Upper lobe of left lung (tissue), 6 donors: ENCODE measurements at regions not wholly inside any gene's neighbourhood (a gene's known extent, or its start where the extent isn't known, plus 50 kb on each side); places are given as distances from the start of the nearest gene placed in this dataset.
"Not testable (repeated sequence)": the region's sequence is repeated elsewhere in the genome, so short reads cannot be mapped to it uniquely, and the experiment has no call there.

Experiments
- ATAC-seq, 2 donors: fragments of 200-7000 bp; cut with Tn5 transposase; one replicate each; pipeline ENCODE4 v1.9.1; 2022; ENCODE audit warnings: mild to moderate bottlenecking in 2 of 2, moderate library complexity in 2 of 2; ENCODE audit not compliant: low FRiP score in 2 of 2
- DNase-seq, 2 donors: peaks; one replicate each; pipeline ENCODE4 v3.0.0-alpha.2; 2019 to 2020
- H3K27ac ChIP-seq, 4 donors: fragments of 200-600 bp; sonication (generic); one replicate each; pipeline ENCODE4 v1.5.1; 2016 to 2019
- H3K27me3 ChIP-seq, 4 donors: fragments of 200-600 bp; sonication (generic); one replicate each; pipeline ENCODE4 v1.5.1; 2017 to 2019
- H3K36me3 ChIP-seq, 4 donors: fragments of 200-600 bp; sonication (generic); one replicate each; pipeline ENCODE4 v1.5.1; 2016 to 2019
- H3K4me1 ChIP-seq, 4 donors: fragments of 200-600 bp; sonication (generic); one replicate each; pipeline ENCODE4 v1.5.1; 2018 to 2019
- H3K4me3 ChIP-seq, 4 donors: fragments of 200-600 bp; sonication (generic); one replicate each; pipeline ENCODE4 v1.5.1; 2017 to 2019; ENCODE audit warnings: mild to moderate bottlenecking in 2 of 4, moderate library complexity in 1 of 4
- H3K9me3 ChIP-seq, 4 donors: fragments of 200-600 bp; sonication (generic); one replicate each; pipeline ENCODE4 v1.5.1; 2018 to 2019
- CTCF ChIP-seq, 6 experiments: fragments of 450-650 bp in 4 of 6; fragments of 200-600 bp in 2 of 6; sonication (generic) in 2 of 6; IDR thresholded peaks; one replicate each; pipeline ENCODE4 v1.5.1; 2016 to 2019; ENCODE audit warnings: antibody characterized with exemption in 6 of 6
- EP300 ChIP-seq, 4 donors: sonication (generic); formaldehyde crosslinking; IDR thresholded peaks; one replicate each; pipeline ENCODE4 v1.5.1; 2017; ENCODE audit warnings: antibody characterized with exemption in 4 of 4, control low read depth in 2 of 4
- POLR2A ChIP-seq, 4 donors: fragments of 450-650 bp; IDR thresholded peaks; one replicate each; pipeline ENCODE4 v1.5.1; 2016 to 2017; ENCODE audit warnings: antibody characterized with exemption in 4 of 4, mild to moderate bottlenecking in 2 of 4
- POLR2AphosphoS5 ChIP-seq, 2 donors: sonication (generic); formaldehyde crosslinking; IDR thresholded peaks; one replicate each; pipeline ENCODE4 v1.5.1; 2017; ENCODE audit warnings: antibody characterized with exemption in 2 of 2
- WGBS, 2 donors: methylation state at CpG; one replicate each; pipeline ENCODE4 v1.1.5; 2017 to 2018; 5-methylcytosine and 5-hydroxymethylcytosine counted together
- donor health status: DM: no; HTN: no; CAD: no; lungs with moderate emphysema.
- donor health status: DM: no; HTN: yes; CAD: no; lungs with severe emphysema.

GRCh38 chr14:53260286-53260685 lies 107.2 kb upstream of the DDHD1 start:
- Histone ChIP-seq H3K27me3 (no peaks in the 10 kb centered on the region), H3K36me3 (no peaks in the 10 kb centered on the region), H3K27ac (no peak overlapping the region), H3K4me3 (no peak overlapping the region), H3K9me3 (peaks cover 0 to 15% (median 0%) of the 10 kb centered on the region in 4 donors), H3K4me1 (no peaks in the 10 kb centered on the region)
- TF ChIP-seq CTCF (IDR thresholded peaks at IDR 0.05) (no peak), POLR2AphosphoS5 (IDR thresholded peaks at IDR 0.05) (no peak)
- 68 to 81% methylated on average over 5 of the region's 5 CpGs for WGBS, 2 donors
- ATAC-seq (no peak), DNase-seq (no peak)

GRCh38 chr14:53252141-53252540 lies 99.0 kb upstream of the DDHD1 start:
- H3K4me3 ChIP-seq = no peak overlapping the region
- H3K9me3 ChIP-seq = peaks cover 0 to 10% (median 0%) of the 10 kb centered on the region in 4 donors
- 84 to 86% methylated on average over 1 of the region's 1 CpG for WGBS, 2 donors
- no peaks in the 10 kb centered on the region for H3K4me1 ChIP-seq
- no peaks in the 10 kb centered on the region for H3K27me3 ChIP-seq
- ATAC-seq (no peak), DNase-seq (no peak)
- TF ChIP-seq POLR2AphosphoS5 (IDR thresholded peaks at IDR 0.05) = no peak
- TF ChIP-seq EP300 (IDR thresholded peaks at IDR 0.05) = no peak
- no peak for TF ChIP-seq POLR2A (IDR thresholded peaks at IDR 0.05)
- no peak for TF ChIP-seq CTCF (IDR thresholded peaks at IDR 0.05)
- H3K36me3 ChIP-seq = no peaks in the 10 kb centered on the region
- no peak overlapping the region for H3K27ac ChIP-seq

GRCh38 chr14:53249059-53249458 lies 95.9 kb upstream of the DDHD1 start:
- DNase-seq = no peak
- H3K4me1 ChIP-seq = no peaks in the 10 kb centered on the region
- H3K9me3 ChIP-seq = no peaks in the 10 kb centered on the region
- H3K27me3 ChIP-seq = no peaks in the 10 kb centered on the region
- ATAC-seq = no peak
- TF ChIP-seq POLR2AphosphoS5 (IDR thresholded peaks at IDR 0.05) (no peak), POLR2A (IDR thresholded peaks at IDR 0.05) (no peak), CTCF (IDR thresholded peaks at IDR 0.05) (no peak), EP300 (IDR thresholded peaks at IDR 0.05) (no peak)
- no peaks in the 10 kb centered on the region for H3K36me3 ChIP-seq
- no peak overlapping the region for H3K4me3 ChIP-seq
- 55 to 64% methylated on average over 1 of the region's 1 CpG for WGBS, 2 donors
- no peak overlapping the region for H3K27ac ChIP-seq

GRCh38 chr14:53247596-53248370 lies 94.7 kb upstream of the DDHD1 start:
- Histone ChIP-seq H3K27ac (no peak overlapping the region), H3K9me3 (no peaks in the 10 kb centered on the region), H3K36me3 (no peaks in the 10 kb centered on the region), H3K4me1 (no peaks in the 10 kb centered on the region), H3K27me3 (no peaks in the 10 kb centered on the region), H3K4me3 (no peak overlapping the region)
- TF ChIP-seq EP300 (IDR thresholded peaks at IDR 0.05) = no peak
- TF ChIP-seq POLR2AphosphoS5 (IDR thresholded peaks at IDR 0.05) = no peak
- no peak for TF ChIP-seq POLR2A (IDR thresholded peaks at IDR 0.05)
- TF ChIP-seq CTCF (IDR thresholded peaks at IDR 0.05) = no peak
- ATAC-seq = no peak
- WGBS, 2 donors = 83 to 85% methylated on average over 4 of the region's 4 CpGs
- no peak for DNase-seq

- H3K36me3 ChIP-seq, H3K27me3 ChIP-seq, H3K4me1 ChIP-seq, ATAC-seq, H3K4me3 ChIP-seq, DNase-seq, H3K9me3 ChIP-seq, H3K27ac ChIP-seq: not testable (repeated sequence)
- WGBS, 2 donors = 90 to 96% methylated on average over 3 of the region's 3 CpGs
Measured at GRCh38 chr14:53242898-53243297, 89.8 kb upstream of the DDHD1 start.
